ENCODE measurements at regions not wholly inside any gene's neighbourhood (a gene's known extent, or its start where the extent isn't known, plus 50 kb on each side); places are given as distances from the start of the nearest gene placed in this dataset.

DNA sequence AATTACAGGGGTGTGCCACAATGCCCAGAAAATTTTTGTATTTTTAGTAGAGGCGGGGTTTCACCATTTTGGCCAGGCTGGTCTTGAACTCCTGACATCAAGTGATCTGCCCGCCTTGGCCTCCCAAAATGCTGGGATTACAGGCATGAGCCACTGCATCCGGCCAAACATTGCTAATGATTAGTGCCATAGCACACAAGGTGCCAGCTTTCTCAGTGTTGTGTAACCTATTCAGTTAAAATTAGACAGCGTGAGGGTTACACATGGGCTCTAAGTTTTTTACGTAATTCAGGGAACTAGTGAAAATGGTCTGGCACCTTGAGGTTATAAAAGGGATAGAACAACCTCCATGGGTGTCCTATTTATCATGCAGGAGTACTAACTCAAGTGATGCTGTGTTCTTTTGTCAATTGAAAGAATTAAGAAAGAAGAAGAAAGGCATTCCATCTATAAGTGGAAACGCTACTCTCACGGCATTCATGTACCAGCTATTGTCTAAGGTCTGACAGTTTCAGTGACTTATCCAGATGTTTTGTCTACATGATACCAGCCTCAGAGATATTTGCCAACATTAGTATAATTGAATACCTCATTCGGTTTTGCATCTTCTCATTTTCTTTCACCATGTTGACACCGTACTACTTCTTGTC, 84.7 kb downstream of the EOMES start:
- TF ChIP-seq POLR2A (IDR thresholded peaks at IDR 0.05): no peak
- TF ChIP-seq, protein P1, sequence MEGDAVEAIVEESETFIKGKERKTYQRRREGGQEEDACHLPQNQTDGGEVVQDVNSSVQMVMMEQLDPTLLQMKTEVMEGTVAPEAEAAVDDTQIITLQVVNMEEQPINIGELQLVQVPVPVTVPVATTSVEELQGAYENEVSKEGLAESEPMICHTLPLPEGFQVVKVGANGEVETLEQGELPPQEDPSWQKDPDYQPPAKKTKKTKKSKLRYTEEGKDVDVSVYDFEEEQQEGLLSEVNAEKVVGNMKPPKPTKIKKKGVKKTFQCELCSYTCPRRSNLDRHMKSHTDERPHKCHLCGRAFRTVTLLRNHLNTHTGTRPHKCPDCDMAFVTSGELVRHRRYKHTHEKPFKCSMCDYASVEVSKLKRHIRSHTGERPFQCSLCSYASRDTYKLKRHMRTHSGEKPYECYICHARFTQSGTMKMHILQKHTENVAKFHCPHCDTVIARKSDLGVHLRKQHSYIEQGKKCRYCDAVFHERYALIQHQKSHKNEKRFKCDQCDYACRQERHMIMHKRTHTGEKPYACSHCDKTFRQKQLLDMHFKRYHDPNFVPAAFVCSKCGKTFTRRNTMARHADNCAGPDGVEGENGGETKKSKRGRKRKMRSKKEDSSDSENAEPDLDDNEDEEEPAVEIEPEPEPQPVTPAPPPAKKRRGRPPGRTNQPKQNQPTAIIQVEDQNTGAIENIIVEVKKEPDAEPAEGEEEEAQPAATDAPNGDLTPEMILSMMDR (IDR thresholded peaks at IDR 0.05): no peak
